Hematopoietic multipotent progenitor cell treated with erythropoietin and hydrocortisone succinate and interleukin-3 and kit ligand, for 17 days (in vitro differentiated cells): ENCODE measurements at regions not wholly inside any gene's neighbourhood (a gene's known extent, or its start where the extent isn't known, plus 50 kb on each side); places are given as distances from the start of the nearest gene placed in this dataset.

ENCODE experiments used
- DNase-seq: peaks from one replicate; pipeline ENCODE4 v3.0.0-alpha.2; 2015; ENCODE audit warnings: low spot score

DNA sequence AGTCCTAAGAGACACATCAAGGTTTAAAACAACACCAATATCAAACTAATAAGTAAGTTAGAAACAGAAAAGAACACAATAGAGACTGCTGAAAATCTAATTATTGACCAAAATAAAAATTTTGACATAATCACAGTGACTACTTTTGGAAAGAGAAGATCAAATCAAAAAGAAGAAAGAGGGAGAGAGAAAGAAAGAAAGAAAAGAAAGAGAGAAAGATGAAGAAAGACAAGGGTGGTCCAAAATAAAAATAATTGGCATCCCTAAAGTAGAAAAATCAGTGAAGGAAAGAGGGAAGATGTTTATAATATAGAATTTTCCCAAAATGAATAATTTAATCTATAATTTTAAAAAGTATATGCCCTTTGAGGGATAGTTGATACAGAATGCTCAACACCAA is 118.8 kb upstream of the VIPR2 start:
- no peak for DNase-seq

DNA sequence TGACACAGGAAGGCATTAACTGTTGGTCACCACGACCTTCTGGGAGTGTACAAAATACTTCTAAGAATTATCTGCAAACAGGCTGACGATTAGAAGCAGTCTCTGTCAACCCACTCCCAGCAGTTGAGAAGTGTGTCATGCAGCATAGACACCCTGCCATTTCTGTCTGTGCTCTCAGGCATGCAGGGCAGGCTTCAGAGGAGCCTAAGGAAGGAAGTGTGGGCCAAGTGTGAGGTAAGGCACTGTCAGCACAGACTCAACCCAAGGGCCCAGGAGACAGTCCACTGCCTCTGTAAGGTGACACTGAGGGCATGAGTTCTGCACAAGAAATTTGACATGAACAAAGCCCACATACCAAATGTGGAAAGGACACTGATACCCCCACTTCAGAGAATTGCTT is 109.0 kb upstream of the VIPR2 start:
- DNase-seq = no peak

DNA sequence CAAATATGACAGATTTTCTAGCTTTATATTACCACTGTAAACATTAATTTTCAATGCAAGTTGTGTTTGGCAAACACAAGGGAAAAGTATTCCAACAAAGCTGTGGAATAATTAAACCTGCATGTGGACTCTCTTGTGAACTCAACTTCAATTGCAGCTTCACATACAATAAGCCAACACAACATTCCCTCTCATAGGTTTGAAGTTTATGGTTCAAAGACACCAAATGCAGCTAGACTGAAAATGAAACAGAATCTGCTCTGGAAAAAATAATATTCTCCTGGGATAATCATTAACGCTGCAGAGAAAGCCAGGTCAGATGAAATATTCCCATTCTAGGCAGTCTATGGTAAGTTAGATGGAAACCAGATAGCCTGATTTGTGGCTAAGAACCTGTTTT is 105.8 kb upstream of the VIPR2 start:
- DNase-seq = no peak

- DNase-seq = no peak
Measured at GRCh38 chr7:159249671-159250070, 105.0 kb upstream of the VIPR2 start.

GRCh38 chr7:159247910-159248309 is 103.2 kb upstream of the VIPR2 start:
- DNase-seq = no peak

- no peak for DNase-seq
Measured at GRCh38 chr7:159246702-159247480, 102.2 kb upstream of the VIPR2 start.

DNA sequence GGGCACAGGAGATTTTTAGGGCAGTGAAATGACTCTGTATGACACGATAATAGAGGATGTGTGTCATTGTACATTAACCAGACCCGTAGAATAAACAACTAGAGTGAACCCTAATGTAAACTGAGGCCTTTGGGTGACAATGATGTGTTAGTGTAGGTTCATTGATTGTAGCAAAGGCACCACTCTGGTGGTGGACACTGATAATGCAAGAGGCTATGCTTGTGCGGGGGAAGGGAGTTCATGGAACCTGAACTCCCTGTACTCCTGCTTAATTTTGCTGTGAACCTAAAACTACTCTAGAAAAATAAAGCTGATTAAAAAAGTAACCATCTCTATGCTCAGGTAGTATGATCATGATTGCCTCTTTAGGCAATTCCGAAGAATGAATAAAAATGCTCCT is 96.3 kb upstream of the VIPR2 start:
- DNase-seq = no peak

DNA sequence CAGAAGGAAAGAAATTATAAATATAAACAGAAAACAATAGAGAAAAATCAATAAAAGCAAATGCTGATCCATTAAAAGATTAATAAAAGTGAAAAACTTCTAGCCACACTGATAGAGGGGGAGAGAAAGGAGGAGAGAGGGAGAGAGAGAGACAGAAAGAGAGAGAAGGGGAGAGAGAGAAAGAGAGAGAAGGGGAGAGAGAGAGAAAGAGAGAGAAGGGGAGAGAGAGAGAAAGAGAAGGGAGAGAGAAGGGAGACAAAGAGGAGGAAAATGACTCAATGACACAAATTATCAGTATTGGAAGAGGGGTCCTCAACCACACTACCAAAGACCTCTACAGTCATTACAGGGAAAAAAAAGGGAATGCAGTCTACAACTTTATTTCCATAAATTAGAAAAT is 94.4 kb upstream of the VIPR2 start:
- no peak for DNase-seq

DNA sequence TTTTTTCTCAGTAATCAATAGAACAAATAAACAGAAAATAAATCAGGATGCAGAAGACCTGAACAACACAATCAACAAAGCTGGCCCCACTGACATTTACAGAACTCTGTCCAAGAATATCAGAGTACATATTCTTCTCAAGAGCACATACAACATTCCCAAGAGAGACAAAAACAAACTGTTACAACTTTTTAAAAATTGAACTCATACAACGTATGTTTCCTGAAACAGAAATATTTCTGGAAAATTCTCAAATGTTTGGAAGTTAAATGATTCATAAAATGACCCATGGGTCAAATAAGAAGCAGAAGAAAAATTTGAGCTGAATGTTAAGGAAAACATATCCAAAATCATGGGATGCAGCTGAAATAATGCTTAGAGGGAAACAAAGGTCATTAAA is 93.9 kb upstream of the VIPR2 start:
- no peak for DNase-seq

- no peak for DNase-seq
Measured at GRCh38 chr7:159237022-159237653, 92.5 kb upstream of the VIPR2 start.

GRCh38 chr7:159231017-159231416 is 86.3 kb upstream of the VIPR2 start:
- no peak for DNase-seq

DNA sequence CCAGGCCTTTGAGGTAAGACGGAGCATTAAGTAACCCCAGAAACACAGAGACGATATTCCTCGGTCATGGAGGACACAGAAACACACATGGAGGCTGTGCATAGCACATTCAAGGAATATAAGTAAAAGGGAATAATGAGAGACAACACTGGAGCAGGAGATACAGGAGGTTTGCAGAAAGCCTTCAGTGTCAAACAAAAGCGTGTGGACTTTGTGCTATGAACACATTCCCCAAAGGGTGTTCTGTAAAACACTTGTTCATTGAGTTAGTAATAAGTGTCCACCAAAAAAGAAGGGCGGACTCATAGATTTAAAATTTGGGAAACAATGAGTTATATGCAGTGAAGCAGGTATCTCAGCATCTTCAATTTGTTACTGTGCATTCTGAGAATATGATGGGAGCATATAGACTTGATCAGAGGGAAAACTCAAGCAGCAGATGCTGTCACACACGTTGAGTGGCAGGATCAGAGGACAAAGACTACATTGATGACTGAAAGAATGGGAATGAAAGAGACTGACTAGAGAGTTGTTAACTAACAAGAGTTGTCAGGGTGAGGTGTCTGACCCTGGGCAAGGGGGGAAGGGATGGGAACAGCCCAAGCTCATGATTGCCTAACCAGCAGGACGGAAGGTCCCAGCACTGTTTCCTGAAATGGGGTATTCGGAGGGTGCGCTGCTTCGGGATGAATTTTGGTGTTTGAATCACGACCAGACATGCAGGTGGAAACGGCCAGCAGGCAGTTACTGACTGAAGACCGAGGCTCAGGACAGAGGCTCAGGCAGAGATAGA is 85.2 kb upstream of the VIPR2 start:
- no peak for DNase-seq

DNA sequence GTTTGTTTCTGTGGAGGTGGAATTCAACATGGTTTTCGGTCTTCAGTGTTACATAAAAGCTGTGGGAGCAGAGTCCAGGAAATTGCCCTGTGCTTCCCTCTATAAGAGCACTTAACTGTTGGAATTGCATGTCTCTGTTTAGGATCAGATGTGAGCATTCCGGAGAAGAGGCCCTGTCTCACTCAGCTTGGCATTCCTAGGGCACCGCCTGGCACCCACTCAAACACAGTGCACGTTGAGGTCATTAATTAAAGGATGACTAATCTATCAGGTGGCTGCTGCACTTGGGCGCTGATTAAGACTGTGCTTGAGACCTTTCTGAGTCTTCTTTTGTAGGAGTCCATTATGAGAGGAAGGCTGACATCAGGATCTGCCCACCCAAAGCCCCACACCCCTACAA is 82.8 kb upstream of the VIPR2 start:
- no peak for DNase-seq

DNA sequence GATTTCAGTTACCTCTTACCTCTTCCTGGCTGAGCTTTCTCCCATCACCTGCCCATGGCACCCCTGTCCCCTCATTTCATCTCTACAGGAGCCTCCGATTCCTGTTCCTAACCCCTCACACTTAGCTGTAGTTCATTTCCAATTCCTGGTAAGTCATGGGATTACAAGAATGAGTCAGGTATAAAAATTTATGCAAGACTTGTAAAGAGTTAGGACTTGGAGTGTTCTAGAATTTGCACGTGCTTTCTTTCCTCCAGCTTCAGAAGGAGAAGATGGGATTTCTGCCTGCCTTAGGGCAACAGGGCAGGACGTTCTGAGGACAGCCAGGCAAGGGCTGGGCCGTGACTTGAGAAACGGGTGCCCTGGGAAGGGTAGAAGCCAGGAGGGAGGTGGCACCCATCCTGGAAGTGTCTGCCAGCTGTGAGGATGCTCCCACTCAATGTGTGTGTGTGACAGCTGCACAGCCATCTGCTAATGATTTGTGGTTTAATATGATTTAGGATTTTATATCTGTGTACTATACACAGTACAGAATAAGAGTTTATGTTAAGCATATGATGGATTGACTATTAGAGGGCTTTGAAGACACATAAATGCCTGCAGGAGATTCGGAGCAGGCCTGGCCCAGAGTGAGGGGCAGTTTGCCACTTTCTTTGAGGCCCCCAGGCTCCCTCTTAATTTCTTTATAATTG is 81.5 kb upstream of the VIPR2 start:
- DNase-seq = no peak

DNA sequence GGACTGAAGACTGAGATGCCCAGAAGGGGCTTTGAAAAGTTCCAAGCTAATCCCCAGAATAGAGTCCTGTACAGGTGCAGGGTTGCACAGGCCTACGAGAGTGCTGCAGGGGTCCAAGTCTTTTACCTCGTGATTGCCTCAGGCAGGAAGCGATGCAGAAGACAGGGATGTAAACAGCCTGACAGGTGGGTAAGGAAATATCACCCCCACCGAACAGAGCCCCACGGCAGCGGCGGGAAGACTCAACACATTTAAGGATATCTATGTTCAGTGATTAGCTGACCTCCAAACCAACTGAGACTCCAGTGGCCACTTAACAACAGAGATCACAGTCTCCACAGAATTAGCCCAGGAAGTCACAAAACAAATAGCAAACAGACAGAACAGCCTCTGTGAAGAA is 73.9 kb upstream of the VIPR2 start:
- DNase-seq = no peak

DNA sequence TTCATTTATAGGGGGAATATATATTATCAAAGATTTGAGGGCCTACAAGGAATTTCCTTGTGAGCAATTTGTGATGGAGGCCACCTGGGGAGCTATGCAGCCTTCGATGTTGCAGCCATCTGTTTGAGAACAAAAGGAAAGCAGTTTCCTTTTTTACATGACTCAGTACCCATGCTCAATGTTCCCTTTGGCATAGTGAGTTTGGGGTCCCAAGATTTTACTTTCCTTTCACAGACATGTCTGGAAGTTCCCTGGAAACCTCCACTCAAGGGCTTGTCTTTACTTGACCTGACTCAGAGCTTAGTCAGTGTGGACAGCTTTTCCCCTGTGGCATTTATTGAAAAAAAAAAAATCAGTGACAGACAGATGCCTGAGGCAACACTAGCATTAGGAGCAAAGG is 73.5 kb upstream of the VIPR2 start:
- no peak for DNase-seq

DNA sequence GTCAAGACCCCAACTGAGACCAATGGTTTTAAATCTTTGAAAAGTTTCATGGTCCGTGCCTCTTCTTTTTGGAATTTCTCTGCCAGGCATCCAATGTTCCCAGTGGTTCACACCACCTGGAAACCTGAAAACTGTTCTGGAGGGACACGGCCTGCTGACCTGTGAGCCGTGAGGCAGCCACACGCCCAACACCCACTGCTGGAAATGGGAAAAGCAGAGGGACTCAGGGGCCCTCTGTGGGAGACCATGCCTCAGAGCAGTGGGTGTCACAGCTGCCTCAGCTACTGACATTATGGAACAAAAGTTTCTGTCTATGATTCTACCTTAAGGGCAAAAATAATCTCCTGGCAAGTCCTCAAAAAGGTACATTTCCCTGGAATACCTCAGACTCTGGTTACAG is 70.4 kb upstream of the VIPR2 start:
- DNase-seq = no peak

DNA sequence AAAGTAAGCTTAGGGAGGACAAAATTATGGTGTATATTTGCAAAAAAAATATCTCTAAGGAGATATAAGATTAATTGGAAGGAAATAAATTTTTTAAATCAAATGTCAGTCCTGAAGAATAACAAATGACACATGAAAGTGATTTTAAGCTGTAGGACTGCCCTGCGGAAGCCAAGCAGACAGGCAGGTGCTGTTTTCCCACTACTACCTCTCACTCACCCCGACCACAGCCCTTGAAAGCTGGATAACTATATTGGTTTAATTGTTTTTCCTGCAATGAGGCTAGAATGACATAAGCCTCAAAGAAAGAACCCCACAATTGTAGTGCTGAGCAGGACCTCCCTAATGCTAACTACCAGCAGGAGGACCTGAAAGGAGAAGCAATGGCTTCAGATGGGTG is 68.6 kb upstream of the VIPR2 start:
- no peak for DNase-seq

- DNase-seq = no peak
Measured at GRCh38 chr7:159212226-159212625, 67.6 kb upstream of the VIPR2 start.

DNA sequence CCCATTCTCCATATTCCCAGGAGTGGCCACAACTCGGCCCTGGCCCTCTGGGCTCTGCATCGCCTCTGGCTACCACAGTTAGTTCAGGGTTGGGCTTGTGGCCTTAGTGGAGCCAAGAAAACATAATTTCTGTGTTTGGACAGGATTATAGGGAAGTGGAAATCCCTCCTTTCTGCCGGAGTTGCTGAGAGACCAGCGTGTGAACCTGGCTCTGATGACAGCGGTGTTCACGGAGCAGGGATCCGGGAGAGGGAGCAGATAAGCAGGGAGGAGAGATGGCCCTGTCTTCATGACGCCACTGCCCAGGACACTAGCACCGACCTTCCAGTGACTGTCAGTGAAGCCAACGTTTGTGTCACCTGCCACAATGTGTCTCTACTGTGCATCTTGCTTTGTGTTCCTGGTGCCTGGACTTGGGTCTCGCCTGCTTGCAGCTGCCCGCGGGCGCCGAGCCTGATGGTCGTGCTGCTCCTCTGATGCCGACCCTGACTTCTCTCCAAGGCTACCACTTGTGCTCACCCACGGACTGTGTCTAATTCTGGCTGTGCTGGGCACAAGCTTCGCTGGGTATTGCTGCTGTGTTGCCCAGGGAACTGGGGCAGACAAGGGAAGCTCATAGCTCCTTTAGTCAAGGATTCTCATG is 67.0 kb upstream of the VIPR2 start:
- DNase-seq = no peak

- no peak for DNase-seq
Measured at GRCh38 chr7:159210581-159211235, 66.0 kb upstream of the VIPR2 start.

- no peak for DNase-seq
Measured at GRCh38 chr7:159209429-159209828, 64.8 kb upstream of the VIPR2 start.
